Fibroblast of the aortic adventitia (primary cell): ENCODE measurements at regions not wholly inside any gene's neighbourhood (a gene's known extent, or its start where the extent isn't known, plus 50 kb on each side); places are given as distances from the start of the nearest gene placed in this dataset.

ENCODE experiments used
- DNase-seq: peaks from one replicate; pipeline ENCODE4 v3.0.0-alpha.2; 2010; ENCODE audit warnings: low read depth
- H3K4me3 ChIP-seq: 2 replicates; pipeline ENCODE4 v1.5.1; 2011; ENCODE audit warnings: low read depth, mild to moderate bottlenecking, control low read depth, low read length, moderate library complexity
- CTCF ChIP-seq: IDR thresholded peaks from 2 replicates; pipeline ENCODE4 v1.5.1; 2011; ENCODE audit warnings: mild to moderate bottlenecking, low read length, control low read depth, inconsistent platforms; ENCODE audit not compliant: insufficient read depth

GRCh38 chr17:70560471-70560870, 391.1 kb downstream of the KCNJ2 start:
- no peak for DNase-seq
- TF ChIP-seq CTCF: no peak
- no peak overlapping the region for H3K4me3 ChIP-seq

- no peak for TF ChIP-seq CTCF
- DNase-seq: no peak
- H3K4me3 ChIP-seq: no peak overlapping the region
Measured at GRCh38 chr17:70562137-70562536, 392.8 kb downstream of the KCNJ2 start.

GRCh38 chr17:70563281-70563820, 394.0 kb downstream of the KCNJ2 start:
- no peak overlapping the region for H3K4me3 ChIP-seq
- no peak for TF ChIP-seq CTCF
- no peak for DNase-seq

GRCh38 chr17:70564006-70564620, 394.8 kb downstream of the KCNJ2 start:
- no peak overlapping the region for H3K4me3 ChIP-seq
- TF ChIP-seq CTCF: no peak
- DNase-seq: no peak

GRCh38 chr17:70569128-70569527, 399.8 kb downstream of the KCNJ2 start:
- TF ChIP-seq CTCF: no peak
- no peak for DNase-seq
- no peak overlapping the region for H3K4me3 ChIP-seq

- TF ChIP-seq CTCF: no peak
- no peak overlapping the region for H3K4me3 ChIP-seq
- no peak for DNase-seq
Measured at GRCh38 chr17:70577456-70577855, 408.1 kb downstream of the KCNJ2 start.

- no peak for DNase-seq
- H3K4me3 ChIP-seq: no peak overlapping the region
- no peak for TF ChIP-seq CTCF
Measured at GRCh38 chr17:70581459-70581858, 412.1 kb downstream of the KCNJ2 start.
